Panc1 (cell line): ENCODE measurements at regions not wholly inside any gene's neighbourhood (a gene's known extent, or its start where the extent isn't known, plus 50 kb on each side); places are given as distances from the start of the nearest gene placed in this dataset.

Experiments
- ATAC-seq: fragments of 200-7000 bp; cut with Tn5 transposase; 2 replicates; pipeline ENCODE4 v1.9.1; 2020; ENCODE audit warnings: mild to moderate bottlenecking, moderate library complexity
- BruUV-seq: library from RNA; stranded (reverse); fragments of 400-500 nt; replicated peaks from 2 replicates; lab custom pipeline; 2021; lab: Mats Ljungman, UMichigan
- CTCF ChIA-PET: fragments of 300-600 bp; sonication (Branson Sonifier 250); formaldehyde crosslinking; loops from one replicate; lab custom pipeline; 2022; ENCODE audit warnings: antibody characterized with exemption; lab: Charles Lee
- POLR2A ChIA-PET: fragments of 300-600 bp; sonication (Branson Sonifier 250); formaldehyde crosslinking; loops from one replicate; lab custom pipeline; 2022; ENCODE audit warnings: antibody characterized with exemption; lab: Charles Lee
- DNase-seq: peaks from one replicate; pipeline ENCODE4 v3.0.0-alpha.2; 2010; ENCODE audit warnings: low read depth, low spot score
- H3K27ac ChIP-seq: 2 replicates; pipeline ENCODE4 v1.5.1; 2011; ENCODE audit warnings: mild to moderate bottlenecking, low read length, inconsistent platforms
- H3K27me3 ChIP-seq: fragments of 200-500 bp; sonication (Bioruptor generic); 2 replicates; pipeline ENCODE4 v1.6.0; 2014; ENCODE audit warnings: low read length, inconsistent platforms; ENCODE audit not compliant: control insufficient read depth, insufficient read depth
- H3K36me3 ChIP-seq: fragments of 200-500 bp; sonication (Bioruptor generic); 2 replicates; pipeline ENCODE4 v1.5.1; 2014; ENCODE audit warnings: inconsistent platforms, mild to moderate bottlenecking, low read length, moderate library complexity; ENCODE audit not compliant: control insufficient read depth, insufficient read depth
- H3K4me1 ChIP-seq: 2 replicates; pipeline ENCODE4 v1.5.1; 2011; ENCODE audit warnings: inconsistent platforms, mild to moderate bottlenecking, low read length, moderate library complexity; ENCODE audit not compliant: control insufficient read depth, insufficient read depth
- H3K4me3 ChIP-seq, 2 experiments: 2 replicates each; pipeline ENCODE4 v1.5.1; 2011 to 2012; ENCODE audit warnings: low read depth in 2 of 2, low read length in 2 of 2, mild to moderate bottlenecking in 2 of 2, inconsistent platforms in 1 of 2, moderate library complexity in 1 of 2
- H3K9me3 ChIP-seq: fragments of 200-500 bp; sonication (Bioruptor generic); 2 replicates; pipeline ENCODE4 v1.5.1; 2014; ENCODE audit warnings: low read depth, mild to moderate bottlenecking, inconsistent platforms, low read length, moderate library complexity; ENCODE audit not compliant: control insufficient read depth, insufficient read depth
- CTCF ChIP-seq: fragments of 450-650 bp; IDR thresholded peaks from 2 replicates; pipeline ENCODE4 v1.5.1; 2017; ENCODE audit warnings: mild to moderate bottlenecking
- POLR2AphosphoS5 ChIP-seq: IDR thresholded peaks from 2 replicates; pipeline ENCODE4 v1.6.1; 2012; ENCODE audit warnings: mild to moderate bottlenecking, low read depth, low read length, moderate library complexity
- REST ChIP-seq, 2 experiments: IDR thresholded peaks; 2 replicates each; pipeline ENCODE4 v1.6.1; 2011 to 2012; ENCODE audit warnings: low read depth in 2 of 2, control low read depth in 1 of 2, low read length in 1 of 2, mild to moderate bottlenecking in 1 of 2, moderate library complexity in 1 of 2; ENCODE audit not compliant: insufficient read depth in 1 of 2
- SIN3A ChIP-seq: IDR thresholded peaks from 2 replicates; pipeline ENCODE4 v1.6.1; 2012; ENCODE audit warnings: low read depth, mild to moderate bottlenecking, low read length, moderate library complexity, borderline replicate concordance; ENCODE audit not compliant: insufficient read depth
- TCF7L2 ChIP-seq: IDR thresholded peaks from 2 replicates; pipeline ENCODE4 v1.6.1; 2011; ENCODE audit warnings: mild to moderate bottlenecking, low read depth, low read length, inconsistent platforms
- in situ Hi-C: cut with HindIII; loops from 2 replicates; pipeline ENCODE4 v1.10.0; 2016; ENCODE audit warnings: low sequenced_read_pairs, low pct_unique_long_range_greater_than_20kb
- intact Hi-C: fragments of 100-400 bp; cut with micrococcal nuclease; formaldehyde crosslinking; loops from one replicate; pipeline ENCODE4 v1.10.0; 2022; ENCODE audit not compliant: unreplicated experiment

- H3K27me3 ChIP-seq, result no peaks in the 10 kb centered on the region
- no peaks in the 10 kb centered on the region for H3K36me3 ChIP-seq
- H3K4me3 ChIP-seq, result no peak overlapping the region
- in situ Hi-C loops, result no loop called here
- H3K4me1 ChIP-seq, result no peaks in the 10 kb centered on the region
- TF ChIP-seq POLR2AphosphoS5 (no peak), REST (IDR thresholded peaks at IDR 0.05; ENCODE audit: insufficient read depth in 1 of 2, low read depth in 2 of 2, low read length in 1 of 2) (no peak), CTCF (no peak), SIN3A (no peak)
- H3K27ac ChIP-seq, result no peak overlapping the region
- CTCF ChIA-PET, result interaction anchor here (0.5 kb wide), 1 partner anchor 306 kb away, joined by 7 read pairs; no protein-coding TSS in a partner anchor
- no TSS peak for BruUV-seq
- no peak for DNase-seq
- intact Hi-C loops, result no loop called here
- H3K9me3 ChIP-seq, result no peaks in the 10 kb centered on the region
- no peak for ATAC-seq
- POLR2A ChIA-PET, result no interaction called here
Measured at GRCh38 chr7:132023466-132023865, 467.0 kb upstream of the PODXL start.

- ATAC-seq, result no peak
- H3K27ac ChIP-seq, result no peak overlapping the region
- intact Hi-C loops, result no loop called here
- no peaks in the 10 kb centered on the region for H3K27me3 ChIP-seq
- H3K36me3 ChIP-seq, result no peaks in the 10 kb centered on the region
- in situ Hi-C loops, result no loop called here
- no peak overlapping the region for H3K4me3 ChIP-seq
- ChIA-PET CTCF (interaction anchor here (0.6 kb wide), 1 partner anchor 25 kb away, joined by 4 read pairs; no protein-coding TSS in a partner anchor), POLR2A (no interaction called here)
- no TSS peak for BruUV-seq
- no peaks in the 10 kb centered on the region for H3K9me3 ChIP-seq
- TF ChIP-seq POLR2AphosphoS5, result no peak
- TF ChIP-seq TCF7L2, result no peak
- TF ChIP-seq CTCF, result no peak
- no peak for TF ChIP-seq REST (IDR thresholded peaks at IDR 0.05; ENCODE audit: insufficient read depth in 1 of 2, low read depth in 2 of 2, low read length in 1 of 2)
- TF ChIP-seq SIN3A, result no peak
- DNase-seq, result no peak
- no peaks in the 10 kb centered on the region for H3K4me1 ChIP-seq
Measured at GRCh38 chr7:132022188-132022587, 465.8 kb upstream of the PODXL start.
